RCC 7860 (cell line): ENCODE measurements at regions not wholly inside any gene's neighbourhood (a gene's known extent, or its start where the extent isn't known, plus 50 kb on each side); places are given as distances from the start of the nearest gene placed in this dataset.

ENCODE experiments used
- DNase-seq: peaks from one replicate; pipeline ENCODE4 v3.0.0-alpha.2; 2015; ENCODE audit warnings: low spot score
- FAIRE-seq: peaks from 2 replicates; lab custom pipeline; 2012; peaks lifted over from hg19 to GRCh38; lab: Jason Lieb, UNC

DNA sequence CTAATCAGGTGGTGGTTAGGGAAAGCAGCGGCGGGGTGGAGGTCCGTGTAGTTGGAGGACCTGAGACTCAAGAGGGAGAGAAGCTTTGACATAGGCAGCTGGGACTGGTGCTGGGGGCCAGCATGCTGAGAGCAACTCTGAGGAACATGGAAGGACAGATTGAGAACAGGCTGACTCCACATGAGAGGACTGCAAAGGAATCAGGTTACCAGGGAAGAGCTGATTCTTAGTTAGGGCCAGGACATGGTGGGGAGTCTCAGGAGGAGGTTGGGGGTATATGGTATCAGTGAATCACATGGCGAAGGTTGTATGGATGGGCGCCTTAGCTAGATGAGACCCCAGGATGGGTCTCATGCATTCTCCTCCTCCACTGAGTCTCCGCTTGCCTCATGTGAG is 264.0 kb upstream of the BOD1L1 start:
- DNase-seq (no peak), FAIRE-seq (no peak)

DNA sequence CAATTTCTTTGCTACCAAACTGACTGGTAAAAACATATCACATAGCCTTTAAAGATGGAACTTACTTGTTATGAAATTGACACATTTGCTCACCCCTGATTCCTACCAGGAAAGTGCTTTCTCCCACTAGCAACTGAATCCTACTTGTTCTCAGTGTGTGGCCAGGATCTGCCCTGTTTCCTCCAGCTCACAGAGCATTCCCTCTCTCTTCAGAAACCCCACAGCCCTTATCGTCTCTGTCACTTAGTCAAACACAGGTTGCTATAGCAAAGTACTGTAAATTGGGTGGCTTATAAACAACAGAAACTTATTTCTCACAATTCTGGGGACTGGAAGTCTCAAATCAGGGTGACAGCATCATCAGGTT is 265.2 kb upstream of the BOD1L1 start:
- FAIRE-seq: no peak
- DNase-seq: peak; percentile 59

DNA sequence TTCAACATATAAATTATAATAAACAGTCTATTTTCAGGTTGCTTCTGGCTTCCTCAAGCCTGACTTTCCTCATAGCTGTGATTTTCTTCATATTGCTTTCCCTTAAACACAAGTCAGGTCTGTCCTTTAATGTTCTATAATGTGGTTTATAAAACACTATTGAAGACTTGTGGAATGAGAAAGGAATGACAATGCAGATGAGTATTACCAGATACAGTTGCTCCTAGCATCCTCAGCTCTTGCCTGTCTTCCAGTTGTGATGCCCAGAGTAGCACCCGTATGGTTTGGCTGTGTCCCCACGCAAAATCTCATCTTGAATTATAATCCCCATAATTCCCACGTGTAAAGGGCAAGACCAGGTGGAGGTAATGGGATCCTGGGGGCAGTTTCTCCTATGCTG is 265.7 kb upstream of the BOD1L1 start:
- DNase-seq: no peak
- no peak for FAIRE-seq

DNA sequence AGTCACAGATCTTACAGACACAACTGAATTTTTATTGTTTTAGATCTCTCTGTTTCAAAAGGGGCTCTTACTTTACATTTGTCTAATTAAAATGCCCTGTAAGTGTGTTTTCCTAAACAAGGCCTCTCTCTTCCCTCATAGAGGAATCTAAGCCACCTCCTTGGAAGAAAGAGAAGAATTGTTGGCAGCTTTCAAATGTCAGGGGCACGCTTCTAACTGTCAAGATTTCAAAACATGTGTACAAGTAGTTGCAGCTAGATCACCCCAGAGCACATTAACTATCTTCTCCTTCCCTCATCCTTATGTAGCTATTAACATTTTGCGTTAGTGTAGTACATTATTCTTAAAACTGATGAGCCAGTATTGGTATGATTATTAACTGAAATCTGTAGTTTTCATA is 266.5 kb upstream of the BOD1L1 start:
- FAIRE-seq (no peak), DNase-seq (no peak)

DNA sequence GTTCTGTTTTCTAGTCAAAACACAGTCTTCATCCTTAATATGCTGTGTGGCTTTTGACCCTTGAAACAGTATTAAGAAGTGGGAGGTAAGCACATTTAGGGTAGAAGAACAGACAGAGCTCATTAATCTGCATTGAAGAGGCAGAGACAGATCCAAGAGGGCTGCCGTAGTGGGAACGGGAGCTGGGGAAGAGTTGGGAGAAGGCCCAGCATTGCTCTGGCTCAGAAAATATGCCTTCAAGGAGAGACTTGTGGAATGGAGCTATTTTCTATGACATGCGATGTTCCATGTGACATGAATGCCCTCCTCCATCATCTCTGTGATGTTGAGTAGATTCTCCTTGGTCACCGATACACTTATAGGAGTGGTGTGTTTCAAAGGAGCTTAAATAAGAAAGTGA is 273.3 kb upstream of the BOD1L1 start:
- no peak for FAIRE-seq
- no peak for DNase-seq

DNA sequence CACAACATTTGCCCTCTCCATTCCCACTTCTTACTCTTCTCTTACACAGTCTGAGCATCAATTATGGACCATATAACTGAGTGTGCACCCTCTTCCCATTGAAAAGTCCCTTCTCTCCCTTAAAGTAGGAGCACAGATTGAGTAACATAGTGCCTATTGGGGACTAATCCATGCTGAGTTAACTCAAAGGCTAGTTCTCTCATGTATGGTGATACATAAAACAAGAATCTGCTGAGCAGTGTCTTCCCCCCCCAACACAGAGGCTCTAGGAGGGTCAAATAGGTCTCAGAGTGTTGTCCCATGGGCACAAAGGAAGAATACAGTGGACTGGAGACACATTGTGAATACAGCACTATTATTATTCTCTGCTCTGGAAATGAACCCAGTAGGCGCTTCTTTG is 274.6 kb upstream of the BOD1L1 start:
- no peak for DNase-seq
- no peak for FAIRE-seq

DNA sequence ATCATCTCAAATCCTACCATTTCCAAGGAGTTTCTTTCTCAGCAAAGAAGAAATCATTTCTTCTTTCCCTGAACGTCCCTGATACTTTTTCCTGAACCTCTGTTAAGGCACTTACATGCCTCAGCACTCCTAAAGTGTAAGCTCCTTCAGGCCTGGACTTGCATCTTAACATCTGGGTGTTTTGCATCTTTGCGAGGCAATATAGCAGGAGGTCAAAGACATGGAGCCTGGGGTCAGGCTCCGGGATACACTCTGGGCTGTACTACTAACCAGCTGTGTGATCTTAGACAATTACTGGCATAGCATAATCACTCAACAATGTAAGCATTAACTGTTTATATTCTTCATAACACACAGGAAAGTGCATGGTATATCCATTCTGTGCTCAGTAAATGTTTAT is 275.5 kb upstream of the BOD1L1 start:
- DNase-seq: no peak
- no peak for FAIRE-seq

DNA sequence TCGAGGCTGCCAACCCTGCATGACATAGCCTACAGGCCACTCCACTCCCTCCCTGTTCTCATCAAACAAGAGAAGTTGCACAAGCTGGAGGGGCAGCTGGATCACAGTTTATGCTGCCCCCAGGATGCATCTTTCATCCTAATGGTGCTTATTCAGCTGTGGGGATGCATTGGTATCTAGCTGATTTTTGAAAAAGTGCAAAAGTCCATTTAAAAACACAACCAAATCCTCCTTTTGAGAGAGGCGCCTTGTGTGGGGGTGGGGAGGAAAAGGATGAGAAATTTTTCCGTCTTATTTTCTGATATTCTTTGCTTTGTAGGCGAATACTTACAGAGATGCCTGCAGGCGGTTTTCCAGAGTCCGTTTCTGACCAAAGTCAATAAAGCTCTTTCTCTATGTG is 276.4 kb upstream of the BOD1L1 start:
- DNase-seq (no peak), FAIRE-seq (no peak)

DNA sequence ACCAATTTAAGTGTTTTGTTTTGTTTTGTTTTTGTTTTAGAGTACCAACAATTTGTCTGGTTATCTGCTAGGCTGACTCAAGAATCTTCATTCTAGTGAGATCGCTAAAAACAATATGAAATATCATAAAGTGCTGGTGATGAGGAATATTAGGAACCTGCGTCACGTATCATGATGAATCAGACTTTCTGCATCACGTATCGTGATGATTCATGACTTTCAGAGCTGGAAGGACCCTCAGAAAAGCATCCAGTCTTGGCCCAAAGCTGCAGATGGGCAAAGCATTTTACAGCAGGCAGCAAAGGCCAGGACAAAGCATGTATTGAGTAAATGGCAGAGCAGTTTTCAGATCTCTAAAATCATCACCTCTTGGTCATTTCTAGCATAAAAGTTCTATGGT is 278.0 kb upstream of the BOD1L1 start:
- DNase-seq (peak; percentile 11), FAIRE-seq (peak; percentile 8)

DNA sequence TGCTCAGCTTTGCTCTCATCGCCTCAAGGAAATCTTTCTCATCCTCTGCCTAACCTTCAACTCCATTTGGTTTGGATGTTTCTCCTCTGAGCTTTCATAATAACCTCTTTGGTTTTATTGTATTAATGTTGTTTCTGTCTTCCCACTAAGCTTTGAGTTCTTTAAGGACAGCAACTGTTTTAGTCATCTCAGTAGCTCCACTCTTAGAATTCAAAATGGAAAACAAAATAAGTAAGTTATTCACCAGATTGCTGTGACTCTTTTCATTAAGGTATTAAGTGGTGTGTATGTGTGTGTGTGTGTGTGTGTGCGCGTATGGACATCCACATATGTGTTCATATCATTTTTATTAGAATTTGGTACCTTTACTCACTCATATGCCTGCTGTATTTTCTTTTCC is 279.2 kb upstream of the BOD1L1 start:
- FAIRE-seq (no peak), DNase-seq (no peak)

DNA sequence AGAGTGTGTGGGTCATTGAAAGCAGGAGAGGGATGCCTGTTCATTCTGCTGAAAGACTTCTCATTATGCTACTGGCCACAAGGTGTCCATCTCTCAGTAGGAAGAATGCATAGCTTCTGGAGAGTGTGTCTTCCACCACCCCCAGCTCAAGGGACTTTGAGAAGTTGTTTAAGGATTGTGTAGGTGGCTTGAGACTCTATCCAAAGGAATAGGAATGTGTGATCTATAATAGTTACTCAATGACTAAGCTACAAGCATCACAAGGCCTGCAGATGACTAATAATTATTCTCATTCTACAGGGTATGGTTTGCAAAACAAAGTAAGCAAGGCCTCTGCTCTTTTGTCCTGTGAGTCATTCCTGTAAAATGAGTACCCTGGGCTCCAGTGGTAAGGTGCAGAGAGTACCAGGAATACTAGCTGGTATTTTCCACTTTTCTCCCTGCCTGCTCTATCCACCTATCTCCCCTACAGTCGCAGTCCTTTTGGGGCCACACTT is 279.8 kb upstream of the BOD1L1 start:
- peak; percentile 99 for FAIRE-seq
- DNase-seq: peak; percentile 100

DNA sequence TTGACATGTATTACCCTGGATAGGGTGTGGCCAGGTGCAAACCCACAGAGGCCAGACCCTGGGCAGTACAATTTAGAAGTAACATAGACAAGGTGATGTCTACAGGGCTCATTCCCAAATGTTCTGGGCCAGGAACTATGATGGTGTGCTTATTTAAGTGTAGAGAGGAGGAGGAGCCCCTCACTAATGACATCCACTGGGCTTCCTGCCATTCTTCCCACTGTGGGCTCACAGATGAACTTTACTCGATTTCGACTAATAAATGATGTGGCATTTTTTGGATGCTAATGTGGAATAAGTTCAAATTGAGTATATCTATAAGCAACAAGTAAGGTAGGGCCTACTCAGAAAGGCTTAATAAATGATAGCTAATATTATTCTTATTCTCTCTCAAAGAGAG is 280.9 kb upstream of the BOD1L1 start:
- DNase-seq (no peak), FAIRE-seq (no peak)

DNA sequence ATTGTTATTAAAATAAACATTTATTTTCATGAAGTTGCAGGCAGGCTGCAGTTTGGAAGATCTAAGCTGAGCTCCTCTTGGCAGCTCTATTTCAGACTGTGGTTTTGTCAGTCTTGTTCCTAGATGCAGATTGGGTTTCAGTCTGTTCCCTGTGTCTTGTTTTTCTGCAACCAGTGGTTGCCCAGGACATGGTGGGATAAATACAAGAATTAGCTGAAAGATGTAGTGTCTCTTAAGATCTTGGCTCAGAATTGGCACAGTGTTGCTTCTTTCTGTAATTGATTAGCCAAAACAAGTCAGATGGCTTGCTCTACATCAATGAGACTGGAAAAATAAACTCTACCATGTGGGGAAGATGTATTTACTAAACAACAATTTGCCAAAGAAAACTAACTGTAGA is 283.0 kb upstream of the BOD1L1 start:
- DNase-seq: no peak
- FAIRE-seq: no peak

DNA sequence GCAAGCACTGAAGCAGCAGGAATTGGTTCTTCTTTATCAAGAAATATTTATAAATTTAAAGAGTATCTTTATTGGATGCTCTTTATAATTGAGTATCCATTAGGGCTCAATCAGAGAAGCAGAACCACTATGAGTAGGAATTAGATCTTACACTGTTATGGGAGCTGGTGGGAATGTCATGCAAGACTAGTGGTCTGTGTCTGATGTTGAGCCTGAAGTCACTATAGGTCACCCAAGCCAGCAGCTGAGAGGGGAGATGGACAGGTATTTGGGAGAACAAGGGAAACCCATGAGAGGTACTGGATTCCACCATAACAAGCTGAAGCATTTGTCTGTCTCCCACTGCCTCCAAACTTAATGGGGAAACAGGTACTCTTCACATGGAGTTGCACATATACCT is 283.7 kb upstream of the BOD1L1 start:
- FAIRE-seq (no peak), DNase-seq (no peak)

DNA sequence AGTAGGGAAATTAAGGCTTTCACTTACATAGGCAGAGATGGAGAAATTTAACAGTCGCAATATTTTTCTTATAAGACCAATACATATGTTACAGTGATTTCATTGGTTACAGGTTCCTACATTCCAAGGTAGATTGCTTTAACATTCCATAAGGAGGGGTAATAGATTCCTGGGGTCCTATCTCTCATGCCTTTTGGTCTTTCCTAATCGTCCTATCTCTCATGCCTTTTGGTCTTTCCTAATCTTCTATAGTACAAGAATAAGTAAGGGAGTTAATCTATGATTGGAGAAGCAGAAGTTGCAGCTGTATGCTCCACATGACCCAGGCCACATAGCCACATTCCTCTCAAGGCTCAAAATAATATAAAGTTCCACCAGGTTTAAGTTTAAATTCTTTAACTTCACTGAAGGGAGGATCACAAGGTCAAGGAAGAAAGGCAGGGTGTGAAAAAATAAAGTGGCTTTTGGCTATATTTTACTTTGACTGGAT is 285.0 kb upstream of the BOD1L1 start:
- DNase-seq (no peak), FAIRE-seq (no peak)

DNA sequence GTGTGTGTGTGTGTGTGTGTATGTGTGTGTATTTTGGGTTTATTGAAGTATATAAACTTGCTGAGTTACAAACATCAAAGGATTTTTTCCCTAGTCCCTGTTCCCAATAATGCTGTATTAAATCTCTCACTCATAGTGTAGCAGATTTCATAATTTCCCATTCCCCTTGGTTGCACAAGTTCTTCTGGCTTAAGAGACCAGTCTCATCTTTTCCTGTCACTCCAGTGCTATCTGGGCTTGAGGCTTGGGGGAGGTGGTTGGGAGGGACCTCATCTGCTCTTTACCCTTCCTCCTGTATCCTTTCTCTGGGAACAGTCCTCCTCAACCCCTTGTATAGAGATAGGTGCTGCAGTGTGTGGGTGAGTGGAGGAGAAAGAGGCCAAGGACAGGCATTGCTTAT is 285.4 kb upstream of the BOD1L1 start:
- no peak for DNase-seq
- no peak for FAIRE-seq

DNA sequence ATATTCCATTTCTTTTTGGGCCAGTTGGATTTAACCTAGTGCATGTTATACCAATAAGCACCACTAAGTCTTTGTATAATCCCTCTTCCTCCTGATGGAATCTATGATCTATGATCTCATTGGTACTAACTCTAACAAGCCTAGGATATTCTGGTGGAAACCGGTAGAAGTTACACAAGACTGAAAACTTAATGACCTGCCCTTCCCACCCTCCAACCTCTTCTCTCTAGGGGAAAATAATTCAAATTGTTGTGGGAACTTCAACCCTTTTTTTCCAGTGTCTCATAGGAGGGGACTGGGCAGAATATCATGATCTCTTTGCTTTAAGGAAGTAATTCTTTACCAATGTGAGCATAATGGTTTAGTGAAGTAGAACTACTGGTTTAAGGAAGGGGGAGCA is 289.5 kb upstream of the BOD1L1 start:
- peak; percentile 44 for DNase-seq

DNA sequence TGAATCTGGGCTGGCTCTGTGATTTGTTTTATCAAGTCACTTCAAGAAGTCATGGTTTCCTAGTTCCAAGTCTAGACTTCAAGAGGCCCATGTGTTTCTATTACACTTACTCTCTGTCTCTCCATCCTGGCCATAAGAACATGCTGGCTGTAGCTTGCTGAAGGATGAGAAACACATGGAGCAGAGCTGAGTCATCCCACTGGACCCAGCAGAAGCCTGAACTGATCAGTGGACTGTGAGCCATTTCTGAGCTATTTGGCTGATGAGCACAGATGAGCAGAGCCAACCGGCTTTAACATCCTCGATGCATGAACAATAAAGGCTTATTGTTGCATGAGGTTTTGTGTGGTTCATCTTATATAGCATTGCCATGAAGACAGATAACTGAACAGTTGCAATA is 290.6 kb upstream of the BOD1L1 start:
- FAIRE-seq (peak; percentile 95), DNase-seq (peak; percentile 96)

More for the DNA sequence above, 289.5 kb upstream of the BOD1L1 start:
- peak; percentile 57 for FAIRE-seq

DNA sequence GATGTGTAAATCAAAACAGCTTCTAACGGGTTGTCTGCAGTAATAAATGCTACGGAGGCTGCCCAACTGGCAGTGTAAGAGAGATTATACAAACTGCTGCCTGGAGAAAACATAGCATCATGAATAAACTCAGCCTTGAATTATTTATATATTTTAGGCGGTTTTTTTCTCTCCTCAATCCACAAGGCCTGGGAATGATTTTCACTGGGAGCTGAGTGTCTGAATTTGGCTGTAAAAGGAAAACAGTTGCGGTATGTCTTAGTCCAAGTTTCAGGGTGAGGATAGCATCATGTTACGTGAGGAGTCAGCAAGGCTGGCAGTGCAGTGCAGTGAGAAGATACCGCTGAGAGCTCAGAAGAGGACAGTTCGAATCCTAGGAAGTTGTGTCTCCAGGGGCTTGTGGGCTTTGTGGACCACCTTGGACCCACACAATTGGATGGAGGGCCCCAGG is 291.5 kb upstream of the BOD1L1 start:
- FAIRE-seq (no peak), DNase-seq (no peak)

DNA sequence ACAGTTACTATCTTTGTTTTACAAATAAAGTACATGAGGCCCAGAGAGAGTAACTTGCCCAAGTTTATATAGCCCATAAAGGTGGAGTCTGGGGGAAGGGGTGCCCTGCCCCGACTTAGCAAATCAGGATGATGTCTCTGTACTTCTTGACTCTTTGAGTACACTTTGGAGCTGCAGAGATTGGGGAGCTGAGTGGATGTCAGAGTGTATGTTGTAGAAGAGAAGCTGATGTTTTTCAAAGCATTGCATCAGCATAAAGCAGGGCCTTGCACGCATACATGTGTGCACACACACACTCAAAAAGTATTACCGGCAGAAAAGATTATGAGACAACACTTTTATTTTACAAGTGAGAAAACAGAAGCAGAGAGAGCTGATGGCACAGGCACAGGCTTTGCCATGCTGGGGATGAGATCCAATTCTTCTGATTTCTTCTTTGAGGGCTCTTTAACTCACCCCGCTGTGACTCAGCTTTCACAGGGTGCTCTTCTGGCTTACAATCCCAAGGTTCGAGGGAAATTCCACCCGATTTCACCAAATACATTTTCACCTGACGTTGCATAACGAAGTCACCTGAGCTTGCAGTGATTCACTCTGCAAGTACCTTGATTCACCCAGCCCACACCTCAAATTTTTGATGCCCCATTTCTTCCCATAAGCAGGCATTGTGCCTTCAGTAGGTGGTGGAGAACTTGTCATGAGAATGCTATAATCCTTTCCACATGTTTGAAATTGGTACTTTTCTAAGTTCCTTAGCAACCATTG is 292.8 kb upstream of the BOD1L1 start:
- DNase-seq (no peak), FAIRE-seq (no peak)

DNA sequence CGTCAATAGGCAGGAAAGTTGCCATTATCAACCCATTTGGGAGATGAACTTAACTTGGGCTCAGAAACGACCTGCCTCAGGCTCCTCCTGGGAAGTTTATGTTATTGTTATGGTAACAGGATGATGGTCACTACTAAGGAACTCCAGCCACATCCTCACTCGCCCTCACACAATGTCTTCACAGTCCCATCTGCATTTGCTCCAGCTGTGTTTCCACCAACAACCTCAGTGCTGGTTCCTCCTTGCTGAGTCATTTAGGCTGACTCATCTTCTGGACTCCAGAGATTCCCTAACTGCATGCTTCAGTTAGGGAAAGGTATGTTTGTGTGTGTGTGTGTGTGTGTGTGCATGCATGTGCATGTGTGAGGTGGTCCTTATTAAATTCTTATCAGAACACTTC is 293.4 kb upstream of the BOD1L1 start:
- peak; percentile 98 for FAIRE-seq
- peak; percentile 100 for DNase-seq

DNA sequence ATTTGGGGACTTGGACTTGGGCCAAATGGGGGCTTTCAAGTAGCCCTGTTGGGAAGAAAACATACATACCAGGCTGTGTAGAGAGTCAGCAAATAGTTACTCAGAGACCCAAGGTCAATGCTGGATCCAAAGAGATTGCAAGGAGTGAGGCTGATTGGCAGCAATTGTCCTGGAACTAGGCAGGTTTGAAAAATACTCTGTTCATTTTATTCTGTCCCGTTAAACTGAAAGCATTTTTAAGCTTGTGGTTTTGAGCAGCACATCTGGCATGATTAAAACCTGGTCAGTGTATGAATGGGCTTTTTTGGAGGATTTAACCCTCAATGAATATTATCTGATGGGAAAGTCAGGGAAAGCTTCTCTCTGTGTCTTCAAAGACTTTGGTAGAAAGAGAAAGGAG is 294.3 kb upstream of the BOD1L1 start:
- FAIRE-seq: no peak
- DNase-seq: no peak

DNA sequence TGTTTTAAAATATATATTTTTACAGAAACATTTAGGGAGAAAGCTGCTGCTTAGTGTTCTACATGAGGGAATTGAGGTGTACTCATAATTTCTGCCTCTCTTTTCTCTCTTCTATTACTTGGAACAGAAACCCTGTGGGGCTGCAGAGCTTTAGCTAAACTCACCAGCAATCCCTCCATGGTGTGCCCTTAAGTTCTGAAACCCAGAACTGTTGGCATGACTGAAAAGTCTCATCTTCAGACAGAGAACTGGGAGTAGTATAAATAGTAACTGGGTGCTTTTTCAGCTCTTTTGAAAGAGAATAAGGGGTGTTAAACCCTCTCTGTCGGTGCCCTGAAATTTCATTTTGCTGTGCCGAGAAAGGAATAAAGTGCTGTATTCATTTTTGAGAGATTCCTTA is 294.9 kb upstream of the BOD1L1 start:
- DNase-seq (no peak), FAIRE-seq (no peak)
